HG03135 (cell line): ENCODE measurements at regions not wholly inside any gene's neighbourhood (a gene's known extent, or its start where the extent isn't known, plus 50 kb on each side); places are given as distances from the start of the nearest gene placed in this dataset.
"Not testable (repeated sequence)": the region's sequence is repeated elsewhere in the genome, so short reads cannot be mapped to it uniquely, and the experiment has no call there.

ENCODE experiments used
- ATAC-seq: cut with Tn5 transposase; IDR thresholded peaks from one replicate; pipeline ENCODE4 v1.9.1; 2021; ENCODE audit warnings: mild to moderate bottlenecking, moderate library complexity; ENCODE audit not compliant: unreplicated experiment

DNA sequence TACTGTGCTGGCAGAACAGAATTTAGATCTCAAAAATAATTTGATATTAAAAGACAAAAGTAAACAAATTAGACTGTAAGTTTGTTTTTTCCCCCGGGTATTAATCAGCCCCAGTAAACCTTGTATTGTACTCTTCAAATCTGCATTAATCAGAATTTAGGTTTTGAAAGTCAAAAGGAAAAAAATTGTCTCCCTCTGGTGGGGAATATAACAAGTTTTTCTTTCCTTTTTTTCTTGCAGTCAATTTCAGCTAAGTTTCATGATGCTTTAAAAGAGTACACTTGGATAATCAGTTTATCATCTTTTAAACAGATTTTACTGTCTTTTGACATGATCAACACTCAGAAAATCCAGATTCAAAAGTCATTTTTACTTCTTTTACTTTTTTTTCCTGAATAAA lies 134.5 kb upstream of the PKN2 start:
- no peak for ATAC-seq

GRCh38 chr1:88552226-88552625 lies 131.8 kb upstream of the PKN2 start:
- ATAC-seq, result no peak

- ATAC-seq, result no peak
Measured at GRCh38 chr1:88557014-88557413, 127.1 kb upstream of the PKN2 start.

DNA sequence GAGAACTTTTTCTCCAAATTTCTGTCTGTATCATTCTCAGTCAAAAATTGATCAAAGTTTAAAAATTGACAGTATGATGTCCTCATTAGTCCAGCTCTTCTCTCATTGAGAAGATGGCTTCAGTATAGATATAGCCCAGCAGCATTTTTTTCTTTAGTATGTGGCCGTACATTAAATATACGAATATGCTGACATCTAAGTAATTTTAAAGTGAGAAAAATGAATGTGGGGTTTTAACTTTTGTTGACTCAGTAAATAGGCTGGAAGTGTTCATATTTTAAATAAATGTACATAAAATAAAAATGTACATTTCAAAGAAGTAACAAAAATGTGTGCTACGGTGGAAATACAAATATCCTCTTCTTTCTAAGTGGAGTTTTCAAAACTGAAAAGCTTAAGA lies 123.5 kb upstream of the PKN2 start:
- ATAC-seq, result no peak

GRCh38 chr1:88562991-88563390 lies 121.1 kb upstream of the PKN2 start:
- no peak for ATAC-seq

- ATAC-seq, result no peak
Measured at GRCh38 chr1:88566615-88567387, 117.3 kb upstream of the PKN2 start.

DNA sequence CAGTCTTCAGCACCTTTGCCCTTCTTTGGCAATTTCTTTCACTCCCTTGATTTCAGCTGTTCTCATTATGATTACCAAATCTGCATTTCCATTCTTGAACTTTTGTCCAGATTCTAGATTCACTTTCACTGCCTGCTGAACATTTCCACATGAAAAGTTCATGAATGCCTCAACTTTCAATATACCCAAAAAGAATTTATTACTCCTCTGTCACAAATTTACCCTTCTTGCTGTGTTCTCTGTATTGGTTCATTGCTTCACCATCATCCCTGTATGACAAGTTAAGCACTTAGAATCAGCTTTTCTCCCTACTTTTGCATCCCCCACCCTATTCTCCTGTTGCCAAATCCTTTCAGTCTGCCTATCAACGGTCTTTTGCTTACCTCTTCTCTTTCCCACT lies 112.6 kb upstream of the PKN2 start:
- ATAC-seq, result no peak

DNA sequence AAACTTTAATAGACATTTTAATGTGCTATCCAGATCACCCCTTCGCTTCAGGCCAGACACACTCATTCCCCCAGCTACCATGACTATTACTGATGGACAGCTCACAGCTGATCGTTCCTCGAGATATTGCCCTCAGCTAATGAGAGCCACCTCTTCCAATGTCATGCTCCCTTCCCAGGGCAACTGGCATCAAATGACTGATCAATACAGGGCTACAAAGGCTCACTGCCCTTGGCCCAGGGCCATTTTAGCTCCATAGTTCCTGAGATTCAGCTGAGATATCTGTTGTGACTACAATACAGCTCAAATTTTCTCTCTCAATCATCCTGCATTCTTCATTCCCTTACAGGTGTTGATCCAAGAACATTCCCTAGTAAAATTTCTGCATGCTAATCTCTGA lies 104.5 kb upstream of the PKN2 start:
- ATAC-seq, result no peak

DNA sequence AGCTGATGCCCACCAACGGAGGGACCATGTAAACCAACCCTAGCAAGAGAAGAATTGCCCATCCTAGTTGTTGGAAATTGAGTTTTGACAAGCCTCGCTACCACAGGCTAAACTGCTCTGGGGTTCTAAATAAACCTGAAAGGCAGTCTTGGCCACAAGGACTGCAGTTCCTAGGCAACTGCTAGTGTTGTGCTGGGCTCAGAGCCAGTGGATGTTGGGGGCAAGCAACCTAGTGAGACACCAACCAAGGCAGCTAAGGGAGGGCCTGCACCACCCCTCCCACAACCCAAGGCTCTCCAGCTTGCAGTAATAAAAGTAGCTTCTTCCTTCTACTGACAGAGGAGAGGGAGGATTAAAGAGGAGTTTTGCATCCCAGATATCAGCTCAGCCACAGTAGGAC lies 102.4 kb upstream of the PKN2 start:
- ATAC-seq, result no peak

GRCh38 chr1:88593358-88593757 lies 90.7 kb upstream of the PKN2 start:
- ATAC-seq, result no peak

- no peak for ATAC-seq
Measured at GRCh38 chr1:88595355-88596002, 88.6 kb upstream of the PKN2 start.

- ATAC-seq, result not testable (repeated sequence)
Measured at GRCh38 chr1:88597973-88598372, 86.1 kb upstream of the PKN2 start.

DNA sequence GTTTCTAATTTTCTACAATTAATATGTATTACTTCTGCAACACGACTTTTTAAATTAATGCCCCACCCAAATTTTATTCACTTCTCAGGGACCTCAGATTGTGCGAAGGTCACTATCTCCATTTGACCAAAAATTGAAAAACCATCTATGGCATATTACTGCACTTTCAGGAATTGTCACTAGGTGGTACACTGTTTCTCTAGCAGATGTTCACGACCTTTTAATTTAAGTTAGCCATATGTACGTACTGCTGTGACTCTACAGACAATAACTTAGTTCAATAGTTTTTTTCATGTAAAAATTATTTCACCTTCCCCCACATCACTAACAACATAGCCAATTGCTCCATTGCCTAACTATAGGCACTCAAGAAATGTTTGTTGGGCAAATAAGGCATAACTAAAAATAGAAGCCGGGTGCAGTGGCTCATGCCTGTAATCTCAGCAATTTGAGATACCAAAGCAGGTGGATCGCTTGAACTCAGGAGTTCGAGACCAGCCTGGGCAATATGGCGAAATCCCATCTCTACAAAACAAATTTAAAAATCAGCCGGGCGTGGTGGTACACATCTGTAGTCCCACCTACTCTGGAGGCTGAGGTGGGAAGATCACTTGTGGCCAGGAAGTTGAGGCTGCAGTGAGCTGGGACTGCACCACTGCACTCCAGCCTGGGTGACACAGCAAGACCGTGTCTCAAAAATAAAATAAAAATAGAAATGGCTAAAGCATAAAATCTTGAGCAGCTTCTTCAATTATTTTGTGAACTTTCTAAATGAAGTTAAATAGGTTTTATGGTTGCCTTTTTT lies 75.7 kb upstream of the PKN2 start:
- ATAC-seq, result no peak

GRCh38 chr1:88609051-88609450 lies 75.0 kb upstream of the PKN2 start:
- no peak for ATAC-seq

GRCh38 chr1:88610687-88611086 lies 73.4 kb upstream of the PKN2 start:
- no peak for ATAC-seq

- ATAC-seq, result no peak
Measured at GRCh38 chr1:88612292-88612691, 71.8 kb upstream of the PKN2 start.

DNA sequence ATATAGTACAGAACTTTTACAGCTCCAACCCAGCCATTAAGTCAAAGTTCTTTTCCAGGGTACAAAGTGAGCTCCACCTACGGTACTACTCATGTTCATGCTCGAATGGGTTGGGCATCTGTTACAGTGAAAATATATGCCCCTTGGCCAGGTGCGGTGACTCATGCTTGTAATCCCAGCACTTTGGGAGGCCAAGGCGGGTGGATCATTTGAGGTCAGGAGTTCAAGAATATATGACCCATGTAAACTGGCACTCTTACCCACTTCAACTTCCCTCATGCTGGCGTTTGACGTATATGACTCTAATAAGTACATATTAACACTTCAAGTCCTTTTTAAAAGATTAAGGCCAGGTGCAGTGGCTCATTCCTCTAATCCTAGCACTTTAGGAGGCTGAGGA lies 71.3 kb upstream of the PKN2 start:
- ATAC-seq, result no peak

DNA sequence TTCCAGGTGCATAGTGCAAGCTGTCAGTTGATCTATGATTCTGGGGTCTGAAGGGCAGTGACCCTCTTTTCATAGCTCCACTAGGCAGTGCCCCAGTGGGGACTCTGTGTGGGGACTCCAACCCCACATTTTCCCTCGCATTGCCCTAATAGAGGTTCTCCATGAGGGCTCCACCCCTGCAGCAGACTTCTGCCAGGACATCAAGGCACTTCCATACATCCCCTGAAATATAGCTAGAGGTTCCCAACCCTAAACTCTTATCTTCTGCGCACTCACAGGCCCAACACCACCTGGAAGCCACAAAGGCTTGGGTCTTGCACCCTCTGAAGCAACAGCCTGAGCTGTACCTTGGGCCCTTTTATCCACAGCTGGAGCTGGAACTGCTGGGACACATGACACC lies 65.7 kb upstream of the PKN2 start:
- no peak for ATAC-seq

DNA sequence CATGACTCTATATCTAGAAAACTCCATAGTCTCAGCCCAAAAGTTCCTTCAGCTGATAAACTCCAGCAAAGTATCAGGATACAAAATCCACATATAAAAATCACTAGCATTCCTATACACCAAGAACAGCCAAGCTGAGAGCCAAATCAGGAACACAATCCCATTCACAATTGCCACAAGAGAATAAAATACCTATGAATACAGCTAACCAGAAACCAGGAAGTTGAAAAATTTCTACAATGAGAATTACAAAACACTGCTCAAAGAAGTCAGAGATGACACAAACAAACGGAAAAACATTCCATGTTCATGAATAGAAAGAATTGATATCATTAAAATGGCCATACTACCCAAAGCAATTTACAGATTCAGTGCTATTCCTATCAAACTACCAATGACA lies 61.0 kb upstream of the PKN2 start:
- ATAC-seq, result not testable (repeated sequence)
